HepG2 (cell line): ENCODE measurements at regions not wholly inside any gene's neighbourhood (a gene's known extent, or its start where the extent isn't known, plus 50 kb on each side); places are given as distances from the start of the nearest gene placed in this dataset.

Source experiments
- GTF3A ChIP-seq: sonication (generic); formaldehyde crosslinking; conservative IDR thresholded peaks from 2 replicates; pipeline ENCODE4 v1.4.0; 2020; ENCODE audit warnings: mild to moderate bottlenecking, missing genetic modification reagents
- NFE2L1 ChIP-seq: sonication (generic); formaldehyde crosslinking; IDR thresholded peaks from 2 replicates; pipeline ENCODE4 v1.4.0; 2020; ENCODE audit warnings: missing genetic modification reagents, mild to moderate bottlenecking, borderline replicate concordance
- SUZ12 ChIP-seq: fragments of 150-350 bp; IDR thresholded peaks from 2 replicates; pipeline ENCODE4 v1.6.1; 2014; ENCODE audit warnings: low read depth, low read length
- ZSCAN30 ChIP-seq: sonication (generic); formaldehyde crosslinking; IDR thresholded peaks from 2 replicates; pipeline ENCODE4 v1.5.0; 2020; ENCODE audit warnings: mild to moderate bottlenecking, missing genetic modification reagents

GRCh38 chr12:84247931-84248330, 664.7 kb downstream of the SLC6A15 start:
- TF ChIP-seq GTF3A (CRISPR knock-in tag) (no peak), ZSCAN30 (CRISPR knock-in tag) (no peak), SUZ12 (no peak), NFE2L1 (no peak)
